ENCODE measurements at regions not wholly inside any gene's neighbourhood (a gene's known extent, or its start where the extent isn't known, plus 50 kb on each side); places are given as distances from the start of the nearest gene placed in this dataset.

GRCh38 chr5:58156361-58156760, 303.5 kb downstream of the PLK2 start:
- intact Hi-C loops (cut with DNase I) = no loop called here
- H3K27me3 ChIP-seq = no peaks in the 10 kb centered on the region
- H3K9me3 ChIP-seq = no peaks in the 10 kb centered on the region
- H3K36me3 ChIP-seq (replicated peaks in 1 of 2; ENCODE audit: insufficient read depth in 1 of 2, low read depth in 2 of 2) = no peaks in the 10 kb centered on the region
- 83 to 90% methylated on average over 6 of the region's 6 CpGs for WGBS, 2 donors
- ATAC-seq (no peak), DNase-seq (peak in 1 of 4 donors; percentile 4)
- peaks cover 5% of the 10 kb centered on the region for H3K4me1 ChIP-seq
- no peak overlapping the region for H3K4me3 ChIP-seq
- TF ChIP-seq POLR2A (IDR thresholded peaks at IDR 0.05) = no peak
- TF ChIP-seq, protein P1, sequence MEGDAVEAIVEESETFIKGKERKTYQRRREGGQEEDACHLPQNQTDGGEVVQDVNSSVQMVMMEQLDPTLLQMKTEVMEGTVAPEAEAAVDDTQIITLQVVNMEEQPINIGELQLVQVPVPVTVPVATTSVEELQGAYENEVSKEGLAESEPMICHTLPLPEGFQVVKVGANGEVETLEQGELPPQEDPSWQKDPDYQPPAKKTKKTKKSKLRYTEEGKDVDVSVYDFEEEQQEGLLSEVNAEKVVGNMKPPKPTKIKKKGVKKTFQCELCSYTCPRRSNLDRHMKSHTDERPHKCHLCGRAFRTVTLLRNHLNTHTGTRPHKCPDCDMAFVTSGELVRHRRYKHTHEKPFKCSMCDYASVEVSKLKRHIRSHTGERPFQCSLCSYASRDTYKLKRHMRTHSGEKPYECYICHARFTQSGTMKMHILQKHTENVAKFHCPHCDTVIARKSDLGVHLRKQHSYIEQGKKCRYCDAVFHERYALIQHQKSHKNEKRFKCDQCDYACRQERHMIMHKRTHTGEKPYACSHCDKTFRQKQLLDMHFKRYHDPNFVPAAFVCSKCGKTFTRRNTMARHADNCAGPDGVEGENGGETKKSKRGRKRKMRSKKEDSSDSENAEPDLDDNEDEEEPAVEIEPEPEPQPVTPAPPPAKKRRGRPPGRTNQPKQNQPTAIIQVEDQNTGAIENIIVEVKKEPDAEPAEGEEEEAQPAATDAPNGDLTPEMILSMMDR (IDR thresholded peaks at IDR 0.05) = no peak
- no peak overlapping the region for H3K27ac ChIP-seq

DNA sequence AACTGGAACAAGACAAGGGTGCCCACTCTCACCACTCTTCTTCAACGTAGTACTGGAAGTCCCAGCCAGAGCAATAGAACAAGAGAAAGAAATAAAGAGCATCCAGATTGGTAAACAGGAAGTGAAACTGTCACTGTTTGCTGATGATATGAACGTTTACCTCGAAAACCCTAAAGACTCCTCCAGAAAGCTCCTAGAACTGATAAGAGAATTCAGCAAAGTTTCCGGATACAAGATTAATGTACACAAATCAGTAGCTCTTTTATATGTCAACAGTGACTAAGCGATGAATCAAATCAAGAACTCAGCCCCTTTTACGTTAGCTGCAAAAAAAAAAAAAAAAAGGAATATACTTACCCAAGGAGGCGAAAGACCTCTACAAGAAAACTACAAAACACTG, 306.6 kb downstream of the PLK2 start:
- intact Hi-C loops (cut with DNase I) = no loop called here
- no peak for TF ChIP-seq POLR2A (IDR thresholded peaks at IDR 0.05)
- TF ChIP-seq, protein P1 (IDR thresholded peaks at IDR 0.05) = no peak
- H3K27ac ChIP-seq = no peak overlapping the region
- WGBS, 2 donors = 76 to 82% methylated on average over 7 of the region's 7 CpGs
- DNase-seq (no peak), ATAC-seq (no peak)
- H3K27me3 ChIP-seq = no peaks in the 10 kb centered on the region
- no peaks in the 10 kb centered on the region for H3K9me3 ChIP-seq
- no peak overlapping the region for H3K4me3 ChIP-seq
- peaks cover 5% of the 10 kb centered on the region for H3K4me1 ChIP-seq
- no peaks in the 10 kb centered on the region for H3K36me3 ChIP-seq (replicated peaks in 1 of 2; ENCODE audit: insufficient read depth in 1 of 2, low read depth in 2 of 2)

DNA sequence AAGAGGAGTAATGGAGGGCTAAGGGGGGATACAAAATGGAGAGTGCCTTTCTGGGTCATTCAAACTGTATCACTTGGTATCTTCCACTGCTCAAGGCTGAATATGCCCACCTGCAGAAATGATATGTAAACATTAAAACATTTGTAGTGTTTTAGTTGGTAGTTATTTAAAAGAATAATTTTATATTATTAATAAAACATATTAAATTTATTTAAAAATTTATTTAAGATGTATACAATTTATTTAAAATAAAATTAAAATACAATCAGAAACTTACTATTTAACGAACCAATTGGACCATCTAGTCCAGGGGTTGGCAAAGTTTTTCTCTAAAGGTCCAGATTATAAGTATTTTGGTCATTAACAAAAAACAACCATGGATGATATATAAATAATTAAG, 308.5 kb downstream of the PLK2 start:
- no peak for TF ChIP-seq POLR2A (IDR thresholded peaks at IDR 0.05)
- TF ChIP-seq, protein P1 (IDR thresholded peaks at IDR 0.05) = no peak
- Histone ChIP-seq H3K27me3 (no peaks in the 10 kb centered on the region), H3K4me1 (no peaks in the 10 kb centered on the region), H3K27ac (no peak overlapping the region), H3K4me3 (no peak overlapping the region), H3K9me3 (no peaks in the 10 kb centered on the region), H3K36me3 (replicated peaks in 1 of 2; ENCODE audit: insufficient read depth in 1 of 2, low read depth in 2 of 2) (no peaks in the 10 kb centered on the region)
- 73 to 87% methylated on average over 1 of the region's 1 CpG for WGBS, 2 donors
- ATAC-seq (no peak), DNase-seq (no peak)
- intact Hi-C loops (cut with DNase I) = no loop called here

- TF ChIP-seq POLR2A (IDR thresholded peaks at IDR 0.05) = no peak
- TF ChIP-seq, protein P1 (IDR thresholded peaks at IDR 0.05) = no peak
- Histone ChIP-seq H3K4me3 (no peak overlapping the region), H3K36me3 (replicated peaks in 1 of 2; ENCODE audit: insufficient read depth in 1 of 2, low read depth in 2 of 2) (no peaks in the 10 kb centered on the region), H3K9me3 (no peaks in the 10 kb centered on the region), H3K27me3 (no peaks in the 10 kb centered on the region), H3K4me1 (no peaks in the 10 kb centered on the region), H3K27ac (no peak overlapping the region)
- DNase-seq = no peak
- ATAC-seq = no peak
- intact Hi-C loops (cut with DNase I) = no loop called here
- 90 to 96% methylated on average over 2 of the region's 2 CpGs for whole genome bisulfite sequencing, 2 donors
Observed at GRCh38 chr5:58150926-58151325, 309.0 kb downstream of the PLK2 start.

DNA sequence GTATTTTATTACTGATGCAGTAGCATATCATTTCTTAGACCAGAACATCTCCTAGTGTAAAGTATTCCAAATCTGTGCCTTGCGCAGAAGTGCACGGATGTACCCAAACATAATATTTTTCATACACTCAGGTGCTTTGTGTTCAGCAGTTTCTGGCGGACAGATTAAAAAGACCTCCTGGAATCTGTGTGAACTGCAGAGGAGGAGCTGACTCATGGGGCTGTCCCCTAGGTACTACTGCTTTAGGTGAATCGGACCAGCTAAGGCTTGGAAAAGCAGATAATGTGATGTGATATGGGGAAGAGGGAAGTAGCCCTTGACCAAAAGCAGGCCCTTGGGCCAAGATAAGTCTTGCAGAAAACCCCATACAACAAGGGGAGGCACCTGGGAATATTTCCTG, 310.1 kb downstream of the PLK2 start:
- Histone ChIP-seq H3K27me3 (no peaks in the 10 kb centered on the region), H3K27ac (no peak overlapping the region), H3K4me3 (no peak overlapping the region), H3K36me3 (replicated peaks in 1 of 2; ENCODE audit: insufficient read depth in 1 of 2, low read depth in 2 of 2) (no peaks in the 10 kb centered on the region), H3K4me1 (no peaks in the 10 kb centered on the region), H3K9me3 (no peaks in the 10 kb centered on the region)
- TF ChIP-seq, protein P1 (IDR thresholded peaks at IDR 0.05) = no peak
- TF ChIP-seq POLR2A (IDR thresholded peaks at IDR 0.05) = no peak
- intact Hi-C loops (cut with DNase I) = no loop called here
- 90 to 93% methylated on average over 4 of the region's 4 CpGs for WGBS, 2 donors
- no peak for ATAC-seq
- DNase-seq = no peak
